Osteoblast (primary cell): ENCODE measurements at regions not wholly inside any gene's neighbourhood (a gene's known extent, or its start where the extent isn't known, plus 50 kb on each side); places are given as distances from the start of the nearest gene placed in this dataset.

Source experiments
- DNase-seq: peaks from one replicate; pipeline ENCODE4 v3.0.0; 2011; ENCODE audit warnings: low spot score, mixed read lengths; ENCODE audit not compliant: insufficient read length; ENCODE audit errors: missing footprints
- H2AFZ ChIP-seq: 2 replicates; pipeline ENCODE4 v1.6.0; 2011; ENCODE audit warnings: mild to moderate bottlenecking, low read length
- H3K27ac ChIP-seq: 2 replicates; pipeline ENCODE4 v1.5.1; 2011; ENCODE audit warnings: mild to moderate bottlenecking, low read depth, low read length, moderate library complexity
- H3K27me3 ChIP-seq: 2 replicates; pipeline ENCODE4 v1.6.0; 2012; ENCODE audit warnings: mild to moderate bottlenecking, control low read depth, inconsistent platforms, low read length, moderate library complexity; ENCODE audit not compliant: insufficient read depth
- H3K36me3 ChIP-seq: 2 replicates; pipeline ENCODE4 v1.5.1; 2011; ENCODE audit warnings: mild to moderate bottlenecking, low read length, control low read depth, moderate library complexity; ENCODE audit not compliant: insufficient read depth
- H3K4me1 ChIP-seq: 2 replicates; pipeline ENCODE4 v1.5.1; 2011; ENCODE audit warnings: mild to moderate bottlenecking, low read length, control low read depth, moderate library complexity; ENCODE audit not compliant: insufficient read depth
- H3K4me2 ChIP-seq: 2 replicates; pipeline ENCODE4 v1.6.0; 2011; ENCODE audit warnings: mild to moderate bottlenecking, low read length; ENCODE audit not compliant: insufficient read depth
- H3K4me3 ChIP-seq: fragments of 200-600 bp; sonication (generic); 3 replicates; pipeline ENCODE4 v1.5.1; 2012; ENCODE audit warnings: mild to moderate bottlenecking, low read length, inconsistent platforms; ENCODE audit not compliant: insufficient read depth
- H3K79me2 ChIP-seq: 2 replicates; pipeline ENCODE4 v1.6.0; 2012; ENCODE audit warnings: mild to moderate bottlenecking, low read length, control low read depth, inconsistent platforms; ENCODE audit not compliant: insufficient read depth
- H3K9me3 ChIP-seq: 2 replicates; pipeline ENCODE4 v1.5.1; 2011; ENCODE audit warnings: low read depth, low read length, control low read depth
- H4K20me1 ChIP-seq: 2 replicates; pipeline ENCODE4 v1.6.0; 2012; ENCODE audit warnings: mild to moderate bottlenecking, low read length, control low read depth; ENCODE audit not compliant: insufficient read depth
- CTCF ChIP-seq: IDR thresholded peaks from 2 replicates; pipeline ENCODE4 v1.5.1; 2011; ENCODE audit warnings: mild to moderate bottlenecking, low read depth, low read length, moderate library complexity; ENCODE audit errors: extremely low read depth

- Histone ChIP-seq H2AFZ (no peak overlapping the region), H3K36me3 (no peaks in the 10 kb centered on the region), H3K4me1 (peaks cover 28% of the 10 kb centered on the region), H3K27ac (peak overlapping the region; percentile 67), H3K4me3 (no peak overlapping the region), H3K4me2 (peak overlapping the region; percentile 30), H4K20me1 (peaks cover 41% of the 10 kb centered on the region), H3K79me2 (peaks cover 4% of the 10 kb centered on the region), H3K27me3 (no peaks in the 10 kb centered on the region), H3K9me3 (peaks cover 6% of the 10 kb centered on the region)
- no peak for TF ChIP-seq CTCF
- peak; percentile 95 for DNase-seq
These were observed 61.1 kb downstream of the PITPNM2 start for GRCh38 chr12:123089631-123090353.

GRCh38 chr12:123089140-123089539, 61.8 kb downstream of the PITPNM2 start:
- Histone ChIP-seq H3K4me2 (peak overlapping the region; percentile 30), H2AFZ (no peak overlapping the region), H3K27ac (no peak overlapping the region), H3K4me1 (peaks cover 21% of the 10 kb centered on the region), H3K79me2 (peaks cover 4% of the 10 kb centered on the region), H3K9me3 (peaks cover 6% of the 10 kb centered on the region), H3K36me3 (no peaks in the 10 kb centered on the region), H3K4me3 (no peak overlapping the region), H3K27me3 (no peaks in the 10 kb centered on the region), H4K20me1 (peaks cover 39% of the 10 kb centered on the region)
- TF ChIP-seq CTCF: no peak
- DNase-seq: no peak

- Histone ChIP-seq H3K36me3 (no peaks in the 10 kb centered on the region), H3K27ac (no peak overlapping the region), H3K4me2 (peak overlapping the region; percentile 29), H3K79me2 (peaks cover 7% of the 10 kb centered on the region), H3K9me3 (peaks cover 5% of the 10 kb centered on the region), H2AFZ (no peak overlapping the region), H3K4me1 (peaks cover 19% of the 10 kb centered on the region), H4K20me1 (peaks cover 36% of the 10 kb centered on the region), H3K27me3 (no peaks in the 10 kb centered on the region), H3K4me3 (no peak overlapping the region)
- TF ChIP-seq CTCF: no peak
- peak; percentile 51 for DNase-seq
These were observed 65.0 kb downstream of the PITPNM2 start for GRCh38 chr12:123085730-123086487.

- DNase-seq: no peak
- H3K27ac ChIP-seq: no peak overlapping the region
- H3K79me2 ChIP-seq: peaks cover 7% of the 10 kb centered on the region
- TF ChIP-seq CTCF: no peak
- no peak overlapping the region for H3K4me2 ChIP-seq
- H3K4me3 ChIP-seq: no peak overlapping the region
- H3K9me3 ChIP-seq: no peaks in the 10 kb centered on the region
- H2AFZ ChIP-seq: no peak overlapping the region
- H3K4me1 ChIP-seq: peaks cover 19% of the 10 kb centered on the region
- H4K20me1 ChIP-seq: peaks cover 33% of the 10 kb centered on the region
- H3K27me3 ChIP-seq: no peaks in the 10 kb centered on the region
- H3K36me3 ChIP-seq: no peaks in the 10 kb centered on the region
These were observed 65.8 kb downstream of the PITPNM2 start for GRCh38 chr12:123085066-123085465.
